GM21786 (cell line): ENCODE measurements at regions not wholly inside any gene's neighbourhood (a gene's known extent, or its start where the extent isn't known, plus 50 kb on each side); places are given as distances from the start of the nearest gene placed in this dataset.

Experiments used
- ATAC-seq: cut with Tn5 transposase; IDR thresholded peaks from one replicate; pipeline ENCODE4 v1.9.1; 2021; ENCODE audit not compliant: unreplicated experiment

DNA sequence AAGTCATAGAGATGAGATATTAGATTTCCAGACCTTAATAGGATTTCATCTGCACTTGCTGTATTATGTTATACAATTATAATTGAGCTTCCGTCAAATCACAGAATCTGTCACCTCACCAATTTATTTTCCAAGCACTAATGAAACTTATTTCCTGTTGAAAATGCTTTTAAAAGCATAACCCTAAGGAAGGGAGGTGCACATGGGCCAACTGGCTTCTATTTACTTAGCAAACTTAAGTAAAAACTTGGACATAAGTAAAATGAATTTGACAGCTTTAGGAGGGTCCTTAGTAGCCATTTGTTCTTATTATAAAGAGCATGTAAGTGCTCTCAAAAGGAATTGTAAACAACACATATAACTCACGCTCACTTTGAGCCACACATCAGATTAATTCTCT lies 462.2 kb upstream of the TMPO start:
- ATAC-seq: no peak

- ATAC-seq: no peak
These were observed 457.7 kb upstream of the TMPO start for GRCh38 chr12:98057701-98058100.

DNA sequence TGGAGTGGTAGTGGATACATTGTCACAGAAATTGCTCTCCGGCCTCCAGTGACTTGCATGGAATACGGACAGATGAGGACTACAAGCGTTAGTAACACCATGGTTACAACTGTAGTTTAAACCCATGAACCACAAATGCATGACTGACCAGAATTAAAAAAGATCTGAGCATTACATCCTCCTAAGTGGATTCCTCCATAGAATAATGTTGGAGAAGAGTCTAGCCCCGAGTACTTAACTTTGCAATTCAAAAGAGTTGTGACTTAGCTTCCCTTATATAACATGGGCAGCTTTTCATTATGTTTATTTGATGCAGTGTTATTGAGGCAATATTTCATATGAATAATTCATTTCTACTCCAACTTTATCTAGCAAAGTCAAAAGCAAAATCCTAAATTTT lies 457.2 kb upstream of the TMPO start:
- ATAC-seq: no peak

DNA sequence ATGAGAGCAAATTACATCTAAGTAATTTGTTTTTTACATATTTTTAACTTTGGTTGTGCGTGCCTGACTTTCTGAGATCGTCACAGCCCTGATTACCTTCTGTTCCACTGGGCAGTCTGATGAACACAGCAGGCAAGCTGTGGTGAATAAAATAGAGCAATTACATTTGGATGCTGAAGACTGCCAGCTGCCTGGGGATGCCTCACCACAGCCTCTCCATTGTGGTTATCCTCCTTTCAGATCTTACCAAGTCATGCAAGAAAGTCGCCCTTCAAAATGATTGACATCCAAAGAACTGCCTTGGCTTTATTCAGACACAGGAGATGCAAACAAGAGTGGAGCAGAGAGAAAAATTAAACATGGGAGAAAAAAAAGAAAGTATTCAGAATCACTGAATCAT lies 456.6 kb upstream of the TMPO start:
- no peak for ATAC-seq

- no peak for ATAC-seq
These were observed 455.6 kb upstream of the TMPO start for GRCh38 chr12:98059659-98060343.

GRCh38 chr12:98060411-98060810 lies 455.0 kb upstream of the TMPO start:
- no peak for ATAC-seq

DNA sequence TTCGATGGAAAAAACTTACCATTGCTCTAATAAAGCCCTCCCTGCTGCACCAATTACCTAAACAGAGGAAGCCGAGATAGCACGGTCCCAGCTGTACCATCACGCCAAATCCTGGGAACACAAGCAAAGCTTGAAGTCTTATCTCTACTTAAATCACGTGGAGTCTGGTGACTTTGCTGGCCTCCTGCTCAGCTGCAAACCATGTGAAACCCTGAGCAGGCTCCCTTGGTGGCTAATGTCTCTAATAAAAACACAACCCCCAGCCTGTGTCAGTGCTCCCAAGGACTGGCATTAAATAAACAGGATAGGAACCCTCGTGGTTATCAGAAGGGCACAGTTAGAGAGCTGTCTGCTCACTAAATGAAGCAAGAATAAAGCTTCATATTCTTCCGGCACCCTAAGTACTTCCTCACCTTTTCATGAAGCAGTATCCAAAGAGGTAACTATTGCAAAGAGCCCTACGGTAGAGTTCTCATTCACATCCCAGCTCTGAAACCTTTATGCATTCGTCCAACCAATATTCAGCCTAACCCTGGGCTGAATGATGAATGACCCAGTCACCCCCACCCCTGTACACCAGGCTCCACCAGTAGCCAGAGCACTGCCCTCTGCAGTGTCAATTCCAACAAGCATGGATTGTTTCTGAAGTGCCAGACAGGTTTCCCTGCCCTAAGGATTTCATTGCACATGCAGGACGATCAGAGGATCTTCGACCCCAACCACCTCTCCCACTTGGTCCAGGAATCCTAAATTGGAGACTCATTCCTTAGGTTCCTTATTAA lies 452.7 kb upstream of the TMPO start:
- no peak for ATAC-seq

GRCh38 chr12:98064501-98064900 lies 450.9 kb upstream of the TMPO start:
- ATAC-seq: no peak

- no peak for ATAC-seq
These were observed 447.6 kb upstream of the TMPO start for GRCh38 chr12:98067795-98068194.

- no peak for ATAC-seq
These were observed 441.8 kb upstream of the TMPO start for GRCh38 chr12:98073610-98074009.

GRCh38 chr12:98074286-98074685 lies 441.1 kb upstream of the TMPO start:
- ATAC-seq: no peak

DNA sequence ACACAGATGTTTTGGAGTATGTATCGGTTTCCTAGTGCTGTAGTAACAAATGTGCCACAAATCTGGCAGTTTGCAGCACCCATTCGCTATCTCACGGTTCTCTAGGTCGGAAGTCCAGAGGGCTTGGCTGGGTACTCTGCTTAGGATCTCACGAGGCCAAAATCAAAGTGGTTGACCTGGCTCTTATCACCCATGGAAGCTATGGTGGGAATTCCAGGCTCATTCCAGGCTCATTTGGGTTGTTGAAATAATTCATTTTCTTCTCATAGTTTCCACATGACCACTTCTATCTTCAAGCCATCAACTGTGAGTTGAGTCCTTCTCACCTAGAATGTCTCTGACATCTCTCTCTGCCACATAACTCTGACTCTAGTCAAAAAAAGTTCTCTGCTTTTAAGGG lies 431.0 kb upstream of the TMPO start:
- no peak for ATAC-seq

- ATAC-seq: no peak
These were observed 430.2 kb upstream of the TMPO start for GRCh38 chr12:98085046-98085755.

DNA sequence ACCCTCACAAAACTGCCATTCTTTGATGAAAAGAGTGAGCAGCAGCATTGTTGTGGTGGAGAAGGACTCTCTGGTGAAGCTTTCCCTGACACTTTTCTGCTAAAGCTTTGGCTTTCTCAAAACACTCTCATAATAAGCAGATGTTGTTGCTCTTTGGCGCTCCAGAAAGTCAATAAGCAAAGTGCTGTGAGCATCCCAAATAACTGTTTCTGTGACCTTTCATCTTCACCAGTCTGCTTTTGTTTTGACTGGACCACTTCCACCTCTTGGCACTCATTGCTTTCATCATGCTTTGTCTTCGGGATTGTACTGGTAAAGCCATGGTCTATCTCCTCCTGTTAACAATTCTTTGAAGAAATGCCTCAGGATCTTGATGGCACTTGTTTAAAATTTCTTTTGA lies 424.7 kb upstream of the TMPO start:
- ATAC-seq: no peak

DNA sequence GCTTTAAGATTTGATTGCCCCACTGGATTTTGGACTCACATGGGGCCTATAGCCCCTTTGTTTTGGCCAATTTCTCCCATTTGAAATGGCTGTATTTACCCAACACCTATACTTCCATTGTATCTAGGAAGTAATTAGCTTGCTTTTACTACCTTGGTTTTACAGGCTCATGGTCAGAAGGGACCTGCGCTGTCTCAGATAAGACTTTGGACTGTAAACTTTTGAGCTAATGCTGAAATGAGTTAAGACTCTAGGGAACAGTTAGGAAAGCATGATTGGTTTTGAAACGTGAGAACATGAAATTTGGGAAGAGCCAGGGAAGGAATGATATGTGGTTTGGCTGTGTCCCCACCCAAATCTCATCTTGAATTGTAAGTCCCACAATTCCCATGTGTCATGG lies 419.0 kb upstream of the TMPO start:
- ATAC-seq: no peak

DNA sequence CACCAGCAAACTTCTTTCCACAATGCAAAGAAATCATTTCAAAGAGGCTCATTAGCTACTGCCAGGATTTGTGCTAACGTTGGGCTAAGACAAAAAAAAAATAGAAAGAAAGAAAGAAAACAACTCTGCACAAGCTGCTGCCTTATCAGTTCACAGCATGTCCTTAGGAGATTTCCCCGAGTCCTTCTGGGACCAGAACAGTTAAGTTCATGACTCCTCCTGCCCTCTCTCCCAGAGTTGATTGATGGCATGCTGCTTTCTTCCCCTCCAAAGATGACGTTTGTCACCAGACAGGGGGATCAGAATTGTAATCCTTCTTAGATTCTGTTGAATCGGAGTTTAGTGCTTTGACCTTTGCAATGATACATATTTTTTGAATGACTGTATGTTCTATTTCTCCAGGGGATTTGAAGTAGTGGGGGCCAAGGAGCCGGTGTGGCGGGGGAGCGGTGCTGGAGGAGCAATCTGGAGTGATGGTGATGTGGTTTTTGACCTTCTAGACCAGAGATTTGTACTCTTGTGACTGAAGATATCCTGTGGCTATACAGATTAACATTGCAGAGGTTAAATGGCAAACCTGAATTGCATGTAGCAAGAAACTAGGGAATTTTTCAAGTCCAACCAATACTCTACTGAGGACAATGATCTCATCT lies 409.2 kb upstream of the TMPO start:
- ATAC-seq: no peak

- no peak for ATAC-seq
These were observed 406.1 kb upstream of the TMPO start for GRCh38 chr12:98109266-98109665.

GRCh38 chr12:98110536-98110935 lies 404.9 kb upstream of the TMPO start:
- no peak for ATAC-seq

- no peak for ATAC-seq
These were observed 401.8 kb upstream of the TMPO start for GRCh38 chr12:98113548-98113947.

- no peak for ATAC-seq
These were observed 393.4 kb upstream of the TMPO start for GRCh38 chr12:98121963-98122362.

DNA sequence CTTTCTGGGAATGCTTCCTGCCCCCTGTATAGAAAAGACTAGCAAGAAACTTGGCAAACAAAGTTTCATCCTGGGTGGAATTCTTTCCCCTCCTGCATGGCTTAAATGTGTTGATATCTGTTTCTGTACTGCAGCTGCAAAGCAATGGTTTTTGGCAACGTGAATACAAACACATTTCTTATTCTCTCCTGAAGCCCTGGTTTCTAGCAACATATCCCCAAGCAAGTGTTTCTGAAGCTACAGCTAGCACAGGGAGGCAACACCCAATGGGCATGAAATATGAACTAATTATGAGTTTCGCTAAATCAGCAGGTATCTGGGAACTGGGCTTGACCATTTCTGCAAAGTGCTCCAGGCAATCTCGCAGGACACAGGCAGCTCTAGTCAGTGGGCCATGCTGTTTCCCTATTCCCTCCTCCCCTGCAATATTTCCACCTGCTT lies 392.3 kb upstream of the TMPO start:
- no peak for ATAC-seq
